K562 (cell line): ENCODE measurements at regions not wholly inside any gene's neighbourhood (a gene's known extent, or its start where the extent isn't known, plus 50 kb on each side); places are given as distances from the start of the nearest gene placed in this dataset.

ENCODE experiments used
- CBX8 ChIP-seq: fragments of 200-600 bp; sonication (generic); IDR thresholded peaks from 2 replicates; pipeline ENCODE4 v1.6.1; 2012; ENCODE audit warnings: borderline replicate concordance, mixed run types, low read depth, mild to moderate bottlenecking, moderate library complexity, mixed read lengths, low read length, control low read depth, inconsistent platforms; ENCODE audit not compliant: poor library complexity, severe bottlenecking; ENCODE audit errors: extremely low read depth
- CGGBP1 ChIP-seq: fragments of 250-450 bp; sonication (Bioruptor Pico); IDR thresholded peaks from 2 replicates; pipeline ENCODE4 v1.9.0; 2021; ENCODE audit warnings: mild to moderate bottlenecking
- CHD7 ChIP-seq: fragments of 200-600 bp; sonication (generic); IDR thresholded peaks from one replicate; pipeline ENCODE4 v1.6.1; 2012; ENCODE audit warnings: mild to moderate bottlenecking, low read depth, low read length, inconsistent platforms
- E2F6 ChIP-seq, 2 experiments: IDR thresholded peaks; 2 replicates each; pipeline ENCODE4 v1.6.1; 2011; ENCODE audit warnings: borderline replicate concordance in 1 of 2, control low read depth in 1 of 2, low read depth in 1 of 2, low read length in 1 of 2, mild to moderate bottlenecking in 1 of 2, mixed read lengths in 1 of 2, moderate library complexity in 1 of 2; ENCODE audit not compliant: insufficient read depth in 1 of 2, insufficient read length in 1 of 2, poor library complexity in 1 of 2, severe bottlenecking in 1 of 2; ENCODE audit errors: extremely low read depth in 1 of 2
- SAFB2 ChIP-seq: fragments of 200-400 bp; formaldehyde crosslinking; IDR thresholded peaks from 2 replicates; pipeline ENCODE4 v1.6.1; 2018; ENCODE audit warnings: borderline replicate concordance, low read length, low read depth, moderate library complexity; ENCODE audit not compliant: severe bottlenecking
- SAP30 ChIP-seq: fragments of 200-600 bp; sonication (generic); IDR thresholded peaks from 2 replicates; pipeline ENCODE4 v1.6.1; 2012; ENCODE audit warnings: borderline replicate concordance, low read depth, mild to moderate bottlenecking, moderate library complexity, low read length, control low read depth, inconsistent platforms; ENCODE audit not compliant: insufficient read depth, poor library complexity, severe bottlenecking
- THAP7 ChIP-seq: fragments of 250-450 bp; sonication (Bioruptor Pico); IDR thresholded peaks from 2 replicates; pipeline ENCODE4 v1.5.0; 2021
- THRAP3 ChIP-seq: fragments of 450-650 bp; IDR thresholded peaks from 2 replicates; pipeline ENCODE4 v1.6.1; 2016; ENCODE audit warnings: mild to moderate bottlenecking, inconsistent platforms, borderline replicate concordance
- ZNF436 ChIP-seq: fragments of 250-450, 450-650 bp; sonication (Bioruptor Pico); formaldehyde crosslinking; IDR thresholded peaks from 2 replicates; pipeline ENCODE4 v1.7.0; 2020; ENCODE audit warnings: mild to moderate bottlenecking
- ZNF707 ChIP-seq: fragments of 250-450 bp; sonication (Bioruptor Pico); conservative IDR thresholded peaks from 2 replicates; pipeline ENCODE4 v1.8.0; 2022; ENCODE audit warnings: inconsistent platforms, mild to moderate bottlenecking, moderate library complexity
- TF ChIP-seq, protein P1 (sequence below): sonication (generic); formaldehyde crosslinking; IDR thresholded peaks from 2 replicates; pipeline ENCODE4 v1.8.1; 2023; ENCODE audit warnings: mild to moderate bottlenecking, missing genetic modification reagents

- no peak for TF ChIP-seq CHD7
- no peak for TF ChIP-seq ZNF436
- TF ChIP-seq SAFB2 = no peak
- TF ChIP-seq, protein P1, sequence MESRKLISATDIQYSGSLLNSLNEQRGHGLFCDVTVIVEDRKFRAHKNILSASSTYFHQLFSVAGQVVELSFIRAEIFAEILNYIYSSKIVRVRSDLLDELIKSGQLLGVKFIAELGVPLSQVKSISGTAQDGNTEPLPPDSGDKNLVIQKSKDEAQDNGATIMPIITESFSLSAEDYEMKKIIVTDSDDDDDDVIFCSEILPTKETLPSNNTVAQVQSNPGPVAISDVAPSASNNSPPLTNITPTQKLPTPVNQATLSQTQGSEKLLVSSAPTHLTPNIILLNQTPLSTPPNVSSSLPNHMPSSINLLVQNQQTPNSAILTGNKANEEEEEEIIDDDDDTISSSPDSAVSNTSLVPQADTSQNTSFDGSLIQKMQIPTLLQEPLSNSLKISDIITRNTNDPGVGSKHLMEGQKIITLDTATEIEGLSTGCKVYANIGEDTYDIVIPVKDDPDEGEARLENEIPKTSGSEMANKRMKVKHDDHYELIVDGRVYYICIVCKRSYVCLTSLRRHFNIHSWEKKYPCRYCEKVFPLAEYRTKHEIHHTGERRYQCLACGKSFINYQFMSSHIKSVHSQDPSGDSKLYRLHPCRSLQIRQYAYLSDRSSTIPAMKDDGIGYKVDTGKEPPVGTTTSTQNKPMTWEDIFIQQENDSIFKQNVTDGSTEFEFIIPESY = no peak
- TF ChIP-seq CGGBP1 (CRISPR knock-in tag) = no peak
- TF ChIP-seq THAP7 (CRISPR knock-in tag) = no peak
- TF ChIP-seq SAP30 = no peak
- no peak for TF ChIP-seq ZNF707 (CRISPR knock-in tag)
- TF ChIP-seq THRAP3 = no peak
- TF ChIP-seq E2F6 (IDR thresholded peaks at IDR 0.05; ENCODE audit: borderline replicate concordance in 1 of 2, extremely low read depth in 1 of 2, insufficient read depth in 1 of 2, insufficient read length in 1 of 2, low read depth in 1 of 2, low read length in 1 of 2, poor library complexity in 1 of 2, severe bottlenecking in 1 of 2) = no peak
- no peak for TF ChIP-seq CBX8
Measured at GRCh38 chr3:38968403-38968802, 83.3 kb downstream of the SCN11A start (continued).
